ENCODE measurements at regions not wholly inside any gene's neighbourhood (a gene's known extent, or its start where the extent isn't known, plus 50 kb on each side); places are given as distances from the start of the nearest gene placed in this dataset.

DNA sequence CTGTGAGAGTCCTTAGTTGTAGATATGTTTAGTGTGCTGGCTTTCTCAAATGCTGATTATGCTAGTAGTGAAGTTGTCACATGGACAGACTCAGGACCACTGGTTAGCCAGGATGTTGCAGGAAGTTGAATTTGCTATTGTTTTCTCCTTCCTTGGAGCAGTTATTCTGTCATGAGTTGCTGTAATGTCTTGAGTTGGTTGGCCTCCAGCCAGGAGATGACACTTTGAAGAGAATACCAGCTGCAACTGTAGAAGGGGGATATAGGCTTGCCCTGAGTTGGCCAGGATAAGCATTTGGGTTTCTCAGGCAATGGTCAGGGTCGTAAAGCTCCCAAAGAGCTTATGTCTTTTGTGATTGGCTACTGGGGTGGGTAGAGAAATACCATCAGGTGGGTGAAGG is 206.7 kb downstream of the ZNF621 start:
- no peak for TF ChIP-seq POLR2A (IDR thresholded peaks at IDR 0.05)
- TF ChIP-seq, protein P1, sequence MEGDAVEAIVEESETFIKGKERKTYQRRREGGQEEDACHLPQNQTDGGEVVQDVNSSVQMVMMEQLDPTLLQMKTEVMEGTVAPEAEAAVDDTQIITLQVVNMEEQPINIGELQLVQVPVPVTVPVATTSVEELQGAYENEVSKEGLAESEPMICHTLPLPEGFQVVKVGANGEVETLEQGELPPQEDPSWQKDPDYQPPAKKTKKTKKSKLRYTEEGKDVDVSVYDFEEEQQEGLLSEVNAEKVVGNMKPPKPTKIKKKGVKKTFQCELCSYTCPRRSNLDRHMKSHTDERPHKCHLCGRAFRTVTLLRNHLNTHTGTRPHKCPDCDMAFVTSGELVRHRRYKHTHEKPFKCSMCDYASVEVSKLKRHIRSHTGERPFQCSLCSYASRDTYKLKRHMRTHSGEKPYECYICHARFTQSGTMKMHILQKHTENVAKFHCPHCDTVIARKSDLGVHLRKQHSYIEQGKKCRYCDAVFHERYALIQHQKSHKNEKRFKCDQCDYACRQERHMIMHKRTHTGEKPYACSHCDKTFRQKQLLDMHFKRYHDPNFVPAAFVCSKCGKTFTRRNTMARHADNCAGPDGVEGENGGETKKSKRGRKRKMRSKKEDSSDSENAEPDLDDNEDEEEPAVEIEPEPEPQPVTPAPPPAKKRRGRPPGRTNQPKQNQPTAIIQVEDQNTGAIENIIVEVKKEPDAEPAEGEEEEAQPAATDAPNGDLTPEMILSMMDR (IDR thresholded peaks at IDR 0.05): no peak
- no peaks in the 10 kb centered on the region for H3K9me3 ChIP-seq
- no peaks in the 10 kb centered on the region for H3K27me3 ChIP-seq
- intact Hi-C loops (cut with DNase I; ENCODE audit: low total_unique reads): no loop called here
- no peaks in the 10 kb centered on the region for H3K36me3 ChIP-seq (ENCODE audit: low read depth, missing control alignments)
- WGBS, 2 donors: 69 to 80% methylated on average over 1 of the region's 1 CpG
- H3K27ac ChIP-seq: no peak overlapping the region
- no peak overlapping the region for H3K4me3 ChIP-seq
- DNase-seq: no peak
- no peaks in the 10 kb centered on the region for H3K4me1 ChIP-seq

DNA sequence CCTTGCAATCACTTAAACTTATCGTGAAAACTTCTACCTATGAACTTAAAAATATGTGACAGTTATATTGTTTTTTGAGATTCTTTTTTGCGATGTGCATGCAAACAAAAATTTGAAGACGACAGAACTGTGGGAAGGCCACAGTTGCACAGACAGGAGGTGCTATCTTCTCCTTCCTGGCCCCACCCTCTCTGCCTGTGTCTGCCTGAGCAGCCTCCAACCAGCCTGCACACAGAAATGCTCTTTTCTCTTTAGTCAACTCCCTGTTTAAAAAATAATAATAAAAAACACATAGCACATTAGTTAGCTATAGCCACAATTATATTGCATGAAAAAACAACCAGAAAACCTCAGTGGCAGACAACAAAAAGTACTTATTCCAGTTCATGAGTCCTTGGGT is 212.2 kb downstream of the ZNF621 start:
- intact Hi-C loops (cut with DNase I; ENCODE audit: low total_unique reads): no loop called here
- H3K9me3 ChIP-seq: no peaks in the 10 kb centered on the region
- 89 to 90% methylated on average over 3 of the region's 3 CpGs for WGBS, 2 donors

DNA sequence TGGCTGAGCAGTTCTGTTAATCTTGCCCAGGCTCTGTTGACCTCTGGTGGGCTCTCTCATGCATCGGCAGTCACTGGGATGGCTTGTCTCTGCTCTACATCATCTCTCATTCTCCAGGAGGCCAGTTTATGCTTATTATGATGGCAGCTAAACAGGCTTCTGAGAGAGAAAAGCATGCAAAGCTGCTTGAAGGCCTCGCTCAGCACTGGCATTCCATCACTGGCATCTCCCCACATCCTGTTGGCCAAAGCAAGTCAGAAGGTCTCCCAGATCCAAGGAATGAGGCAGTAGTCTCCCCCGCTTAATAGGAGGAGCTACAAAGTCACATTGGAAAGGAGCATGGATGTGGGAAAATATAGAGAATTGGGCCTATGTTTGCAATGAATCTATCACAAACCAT is 212.6 kb downstream of the ZNF621 start:
- Histone ChIP-seq H3K36me3 (ENCODE audit: low read depth, missing control alignments) (no peaks in the 10 kb centered on the region), H3K27me3 (no peaks in the 10 kb centered on the region), H3K4me3 (no peak overlapping the region), H3K4me1 (no peaks in the 10 kb centered on the region), H3K9me3 (no peaks in the 10 kb centered on the region), H3K27ac (no peak overlapping the region)
- no peak for DNase-seq
- 87 to 94% methylated on average over 3 of the region's 3 CpGs for WGBS, 2 donors
- intact Hi-C loops (cut with DNase I; ENCODE audit: low total_unique reads): no loop called here
- TF ChIP-seq, protein P1 (IDR thresholded peaks at IDR 0.05): no peak
- no peak for TF ChIP-seq POLR2A (IDR thresholded peaks at IDR 0.05)

More for the DNA sequence above, 212.2 kb downstream of the ZNF621 start:
- Histone ChIP-seq H3K27me3 (no peaks in the 10 kb centered on the region), H3K27ac (no peak overlapping the region), H3K36me3 (ENCODE audit: low read depth, missing control alignments) (no peaks in the 10 kb centered on the region), H3K4me1 (no peaks in the 10 kb centered on the region), H3K4me3 (no peak overlapping the region)
- DNase-seq: no peak
- no peak for TF ChIP-seq POLR2A (IDR thresholded peaks at IDR 0.05)
- TF ChIP-seq, protein P1 (IDR thresholded peaks at IDR 0.05): no peak

DNA sequence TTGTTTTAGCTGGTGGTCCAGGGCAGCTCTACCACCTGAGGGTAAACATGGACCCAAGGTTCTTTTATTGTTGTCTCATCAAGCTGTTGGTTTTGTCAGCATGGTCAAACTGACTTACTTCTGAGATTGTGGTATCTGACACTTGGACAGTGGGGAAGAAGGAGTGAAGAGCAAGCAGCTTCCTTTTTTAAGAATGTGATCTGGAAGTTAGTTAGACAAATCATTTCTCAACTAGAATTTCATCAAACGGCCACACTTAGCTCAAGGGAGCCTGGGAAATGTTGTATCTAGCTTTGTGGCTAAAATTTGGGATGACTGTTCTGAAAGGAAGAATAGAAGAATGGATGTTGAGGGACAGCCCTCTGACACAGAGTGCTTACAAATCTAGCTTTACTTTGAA is 215.2 kb downstream of the ZNF621 start:
- WGBS, 2 donors: 83 to 86% methylated on average over 1 of the region's 1 CpG
- DNase-seq: no peak
- H3K4me3 ChIP-seq: no peak overlapping the region
- no peaks in the 10 kb centered on the region for H3K27me3 ChIP-seq
- peaks cover 8% of the 10 kb centered on the region for H3K4me1 ChIP-seq
- H3K9me3 ChIP-seq: no peaks in the 10 kb centered on the region
- TF ChIP-seq, protein P1 (IDR thresholded peaks at IDR 0.05): no peak
- no peak for TF ChIP-seq POLR2A (IDR thresholded peaks at IDR 0.05)
- intact Hi-C loops (cut with DNase I; ENCODE audit: low total_unique reads): no loop called here
- H3K36me3 ChIP-seq (ENCODE audit: low read depth, missing control alignments): no peaks in the 10 kb centered on the region
- H3K27ac ChIP-seq: no peak overlapping the region

DNA sequence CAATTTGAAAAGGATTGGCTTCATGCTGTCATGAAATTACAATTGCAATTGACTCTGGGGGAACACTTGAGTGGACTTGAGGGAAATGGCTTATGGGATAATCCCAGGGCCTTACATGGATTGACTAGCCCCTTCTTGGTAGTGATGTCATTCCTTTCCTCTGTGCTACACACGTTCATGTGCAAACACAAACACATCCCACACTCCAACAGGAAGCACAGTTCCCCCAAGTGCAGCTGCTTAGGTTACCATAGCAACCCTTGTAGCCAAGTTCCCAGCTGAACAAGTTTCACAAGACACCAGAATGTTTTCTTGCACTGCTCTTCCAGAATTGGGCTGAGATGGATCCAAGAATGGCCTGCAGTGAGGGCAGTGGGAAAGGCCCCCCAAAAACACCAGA is 217.0 kb downstream of the ZNF621 start:
- DNase-seq: peak; percentile 33
- H3K36me3 ChIP-seq (ENCODE audit: low read depth, missing control alignments): no peaks in the 10 kb centered on the region
- no peak overlapping the region for H3K27ac ChIP-seq
- H3K4me1 ChIP-seq: peaks cover 8% of the 10 kb centered on the region
- H3K27me3 ChIP-seq: no peaks in the 10 kb centered on the region
- TF ChIP-seq, protein P1 (IDR thresholded peaks at IDR 0.05): no peak
- TF ChIP-seq POLR2A (IDR thresholded peaks at IDR 0.05): no peak
- 30 to 31% methylated on average over 1 of the region's 1 CpG for WGBS, 2 donors
- intact Hi-C loops (cut with DNase I; ENCODE audit: low total_unique reads): no loop called here
- H3K4me3 ChIP-seq: no peak overlapping the region
- no peaks in the 10 kb centered on the region for H3K9me3 ChIP-seq

All from testis (tissue), 2 donors.